ENCODE measurements at regions not wholly inside any gene's neighbourhood (a gene's known extent, or its start where the extent isn't known, plus 50 kb on each side); places are given as distances from the start of the nearest gene placed in this dataset.

GRCh38 chr2:212669761-212670160 lies 131.2 kb upstream of the ERBB4 start:
- H3K36me3 ChIP-seq (ENCODE audit: control insufficient read depth, insufficient read depth, low read length), result no peaks in the 10 kb centered on the region
- H3K27me3 ChIP-seq (ENCODE audit: control insufficient read depth, insufficient read depth, low read length), result no peaks in the 10 kb centered on the region
- no peak overlapping the region for H3K27ac ChIP-seq (ENCODE audit: low read depth, low read length)
- no peaks in the 10 kb centered on the region for H3K4me1 ChIP-seq (ENCODE audit: control insufficient read depth, insufficient read depth, low read length)
- H3K9ac ChIP-seq (ENCODE audit: low read depth, low read length), result no peak overlapping the region
- H3K9me3 ChIP-seq (ENCODE audit: control insufficient read depth, insufficient read depth, low read length), result no peaks in the 10 kb centered on the region
- no peak overlapping the region for H3K4me3 ChIP-seq (ENCODE audit: low read depth, low read length)

- no peaks in the 10 kb centered on the region for H3K9me3 ChIP-seq (ENCODE audit: control insufficient read depth, insufficient read depth, low read length)
- H3K9ac ChIP-seq (ENCODE audit: low read depth, low read length), result no peak overlapping the region
- H3K27me3 ChIP-seq (ENCODE audit: control insufficient read depth, insufficient read depth, low read length), result no peaks in the 10 kb centered on the region
- no peak overlapping the region for H3K4me3 ChIP-seq (ENCODE audit: low read depth, low read length)
- no peaks in the 10 kb centered on the region for H3K36me3 ChIP-seq (ENCODE audit: control insufficient read depth, insufficient read depth, low read length)
- H3K27ac ChIP-seq (ENCODE audit: low read depth, low read length), result no peak overlapping the region
- H3K4me1 ChIP-seq (ENCODE audit: control insufficient read depth, insufficient read depth, low read length), result no peaks in the 10 kb centered on the region
These were observed 129.2 kb upstream of the ERBB4 start for GRCh38 chr2:212667751-212668316.

- H3K27me3 ChIP-seq (ENCODE audit: control insufficient read depth, insufficient read depth, low read length), result no peaks in the 10 kb centered on the region
- H3K9me3 ChIP-seq (ENCODE audit: control insufficient read depth, insufficient read depth, low read length), result no peaks in the 10 kb centered on the region
- no peak overlapping the region for H3K9ac ChIP-seq (ENCODE audit: low read depth, low read length)
- no peaks in the 10 kb centered on the region for H3K36me3 ChIP-seq (ENCODE audit: control insufficient read depth, insufficient read depth, low read length)
- H3K4me1 ChIP-seq (ENCODE audit: control insufficient read depth, insufficient read depth, low read length), result no peaks in the 10 kb centered on the region
- no peak overlapping the region for H3K27ac ChIP-seq (ENCODE audit: low read depth, low read length)
- no peak overlapping the region for H3K4me3 ChIP-seq (ENCODE audit: low read depth, low read length)
These were observed 127.3 kb upstream of the ERBB4 start for GRCh38 chr2:212665948-212666347.

- Histone ChIP-seq H3K4me1 (ENCODE audit: control insufficient read depth, insufficient read depth, low read length) (no peaks in the 10 kb centered on the region), H3K9ac (ENCODE audit: low read depth, low read length) (no peak overlapping the region), H3K36me3 (ENCODE audit: control insufficient read depth, insufficient read depth, low read length) (no peaks in the 10 kb centered on the region), H3K27me3 (ENCODE audit: control insufficient read depth, insufficient read depth, low read length) (no peaks in the 10 kb centered on the region), H3K27ac (ENCODE audit: low read depth, low read length) (no peak overlapping the region), H3K4me3 (ENCODE audit: low read depth, low read length) (no peak overlapping the region), H3K9me3 (ENCODE audit: control insufficient read depth, insufficient read depth, low read length) (no peaks in the 10 kb centered on the region)
These were observed 120.8 kb upstream of the ERBB4 start for GRCh38 chr2:212659441-212659840.

- Histone ChIP-seq H3K27me3 (ENCODE audit: control insufficient read depth, insufficient read depth, low read length) (no peaks in the 10 kb centered on the region), H3K9ac (ENCODE audit: low read depth, low read length) (no peak overlapping the region), H3K4me1 (ENCODE audit: control insufficient read depth, insufficient read depth, low read length) (peaks cover 2% of the 10 kb centered on the region), H3K4me3 (ENCODE audit: low read depth, low read length) (no peak overlapping the region), H3K36me3 (ENCODE audit: control insufficient read depth, insufficient read depth, low read length) (no peaks in the 10 kb centered on the region), H3K27ac (ENCODE audit: low read depth, low read length) (no peak overlapping the region), H3K9me3 (ENCODE audit: control insufficient read depth, insufficient read depth, low read length) (no peaks in the 10 kb centered on the region)
These were observed 111.0 kb upstream of the ERBB4 start for GRCh38 chr2:212649646-212650045.

GRCh38 chr2:212646698-212647366 lies 108.2 kb upstream of the ERBB4 start:
- H3K9me3 ChIP-seq (ENCODE audit: control insufficient read depth, insufficient read depth, low read length), result no peaks in the 10 kb centered on the region
- peaks cover 6% of the 10 kb centered on the region for H3K4me1 ChIP-seq (ENCODE audit: control insufficient read depth, insufficient read depth, low read length)
- H3K4me3 ChIP-seq (ENCODE audit: low read depth, low read length), result no peak overlapping the region
- H3K27ac ChIP-seq (ENCODE audit: low read depth, low read length), result no peak overlapping the region
- no peaks in the 10 kb centered on the region for H3K36me3 ChIP-seq (ENCODE audit: control insufficient read depth, insufficient read depth, low read length)
- no peaks in the 10 kb centered on the region for H3K27me3 ChIP-seq (ENCODE audit: control insufficient read depth, insufficient read depth, low read length)
- no peak overlapping the region for H3K9ac ChIP-seq (ENCODE audit: low read depth, low read length)

GRCh38 chr2:212644195-212644837 lies 105.7 kb upstream of the ERBB4 start:
- Histone ChIP-seq H3K9me3 (ENCODE audit: control insufficient read depth, insufficient read depth, low read length) (no peaks in the 10 kb centered on the region), H3K4me3 (ENCODE audit: low read depth, low read length) (no peak overlapping the region), H3K27me3 (ENCODE audit: control insufficient read depth, insufficient read depth, low read length) (no peaks in the 10 kb centered on the region), H3K9ac (ENCODE audit: low read depth, low read length) (no peak overlapping the region), H3K36me3 (ENCODE audit: control insufficient read depth, insufficient read depth, low read length) (no peaks in the 10 kb centered on the region), H3K4me1 (ENCODE audit: control insufficient read depth, insufficient read depth, low read length) (peaks cover 6% of the 10 kb centered on the region), H3K27ac (ENCODE audit: low read depth, low read length) (no peak overlapping the region)

GRCh38 chr2:212640428-212640827 lies 101.8 kb upstream of the ERBB4 start:
- no peak overlapping the region for H3K9ac ChIP-seq (ENCODE audit: low read depth, low read length)
- no peaks in the 10 kb centered on the region for H3K27me3 ChIP-seq (ENCODE audit: control insufficient read depth, insufficient read depth, low read length)
- no peaks in the 10 kb centered on the region for H3K36me3 ChIP-seq (ENCODE audit: control insufficient read depth, insufficient read depth, low read length)
- H3K4me3 ChIP-seq (ENCODE audit: low read depth, low read length), result no peak overlapping the region
- no peak overlapping the region for H3K27ac ChIP-seq (ENCODE audit: low read depth, low read length)
- H3K4me1 ChIP-seq (ENCODE audit: control insufficient read depth, insufficient read depth, low read length), result peaks cover 6% of the 10 kb centered on the region
- no peaks in the 10 kb centered on the region for H3K9me3 ChIP-seq (ENCODE audit: control insufficient read depth, insufficient read depth, low read length)

- Histone ChIP-seq H3K9me3 (ENCODE audit: control insufficient read depth, insufficient read depth, low read length) (no peaks in the 10 kb centered on the region), H3K4me1 (ENCODE audit: control insufficient read depth, insufficient read depth, low read length) (no peaks in the 10 kb centered on the region), H3K9ac (ENCODE audit: low read depth, low read length) (no peak overlapping the region), H3K27ac (ENCODE audit: low read depth, low read length) (no peak overlapping the region), H3K4me3 (ENCODE audit: low read depth, low read length) (no peak overlapping the region), H3K27me3 (ENCODE audit: control insufficient read depth, insufficient read depth, low read length) (no peaks in the 10 kb centered on the region), H3K36me3 (ENCODE audit: control insufficient read depth, insufficient read depth, low read length) (no peaks in the 10 kb centered on the region)
These were observed 100.1 kb upstream of the ERBB4 start for GRCh38 chr2:212638694-212639093.

GRCh38 chr2:212628586-212628985 lies 90.0 kb upstream of the ERBB4 start:
- Histone ChIP-seq H3K27me3 (ENCODE audit: control insufficient read depth, insufficient read depth, low read length) (no peaks in the 10 kb centered on the region), H3K27ac (ENCODE audit: low read depth, low read length) (no peak overlapping the region), H3K9me3 (ENCODE audit: control insufficient read depth, insufficient read depth, low read length) (no peaks in the 10 kb centered on the region), H3K9ac (ENCODE audit: low read depth, low read length) (no peak overlapping the region), H3K36me3 (ENCODE audit: control insufficient read depth, insufficient read depth, low read length) (no peaks in the 10 kb centered on the region), H3K4me3 (ENCODE audit: low read depth, low read length) (no peak overlapping the region), H3K4me1 (ENCODE audit: control insufficient read depth, insufficient read depth, low read length) (no peaks in the 10 kb centered on the region)

GRCh38 chr2:212626371-212626918 lies 87.8 kb upstream of the ERBB4 start:
- no peaks in the 10 kb centered on the region for H3K9me3 ChIP-seq (ENCODE audit: control insufficient read depth, insufficient read depth, low read length)
- no peak overlapping the region for H3K4me3 ChIP-seq (ENCODE audit: low read depth, low read length)
- no peak overlapping the region for H3K27ac ChIP-seq (ENCODE audit: low read depth, low read length)
- H3K36me3 ChIP-seq (ENCODE audit: control insufficient read depth, insufficient read depth, low read length), result no peaks in the 10 kb centered on the region
- H3K4me1 ChIP-seq (ENCODE audit: control insufficient read depth, insufficient read depth, low read length), result no peaks in the 10 kb centered on the region
- H3K9ac ChIP-seq (ENCODE audit: low read depth, low read length), result no peak overlapping the region
- H3K27me3 ChIP-seq (ENCODE audit: control insufficient read depth, insufficient read depth, low read length), result no peaks in the 10 kb centered on the region
